GM21515 (cell line): ENCODE measurements at regions not wholly inside any gene's neighbourhood (a gene's known extent, or its start where the extent isn't known, plus 50 kb on each side); places are given as distances from the start of the nearest gene placed in this dataset.
"Not testable (repeated sequence)": the region's sequence is repeated elsewhere in the genome, so short reads cannot be mapped to it uniquely, and the experiment has no call there.

Source experiments
- ATAC-seq: cut with Tn5 transposase; IDR thresholded peaks from one replicate; pipeline ENCODE4 v1.9.1; 2021; ENCODE audit not compliant: unreplicated experiment

DNA sequence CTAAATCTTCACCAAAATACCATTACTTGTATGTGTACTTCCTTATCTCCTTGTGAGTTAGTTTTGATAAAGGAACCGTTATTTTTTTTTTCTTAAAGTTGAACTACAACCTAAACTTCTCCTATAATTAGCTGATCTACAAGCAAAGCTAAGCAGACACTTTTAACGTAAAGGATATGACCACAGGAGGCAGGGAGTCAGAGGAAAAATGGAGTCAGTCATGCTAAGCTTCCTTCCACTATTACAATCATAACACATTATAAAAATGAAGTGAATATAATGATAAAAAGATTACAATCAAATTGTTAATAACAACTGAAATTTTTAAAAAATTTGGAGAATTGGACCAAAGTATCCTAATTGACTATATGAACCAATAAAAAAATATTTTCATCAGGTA, 892.6 kb downstream of the KCNT2 start:
- no peak for ATAC-seq

DNA sequence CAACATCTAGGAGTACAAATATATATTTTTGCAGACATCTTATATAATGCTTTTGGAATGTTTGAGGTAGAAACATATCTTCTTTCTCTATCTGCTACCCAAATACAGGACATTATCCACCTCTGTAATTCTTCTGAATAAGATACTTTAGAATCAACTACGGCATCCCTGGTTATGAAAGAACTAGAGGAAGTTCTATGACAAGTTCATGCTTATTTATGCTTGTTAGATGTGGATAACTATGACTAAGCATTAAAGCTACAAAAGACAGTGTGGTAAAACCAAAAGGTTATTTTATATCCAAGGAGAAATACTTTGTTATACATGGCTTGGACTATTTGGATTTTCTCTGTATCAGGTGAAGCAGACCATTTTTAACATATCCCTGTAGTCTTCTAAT, 894.0 kb downstream of the KCNT2 start:
- no peak for ATAC-seq

DNA sequence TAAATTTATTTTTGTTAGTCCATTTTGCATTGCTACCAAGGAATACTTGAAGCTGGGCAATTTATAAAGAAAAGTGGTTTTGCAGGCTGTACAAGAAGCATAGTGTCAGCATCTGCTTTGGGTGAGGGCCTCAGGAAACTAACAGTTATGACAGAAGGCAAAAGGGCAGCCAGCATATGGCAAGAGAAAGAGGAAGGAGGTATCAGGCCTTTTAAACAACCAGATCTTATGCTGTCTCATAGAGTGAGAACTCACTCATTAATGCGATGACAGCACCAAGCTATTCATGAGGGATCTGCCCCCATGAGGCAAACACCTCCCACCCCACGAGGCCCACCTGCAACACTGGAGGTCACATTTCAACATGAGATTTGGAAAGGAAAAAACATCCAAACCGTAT, 898.4 kb downstream of the KCNT2 start:
- no peak for ATAC-seq

DNA sequence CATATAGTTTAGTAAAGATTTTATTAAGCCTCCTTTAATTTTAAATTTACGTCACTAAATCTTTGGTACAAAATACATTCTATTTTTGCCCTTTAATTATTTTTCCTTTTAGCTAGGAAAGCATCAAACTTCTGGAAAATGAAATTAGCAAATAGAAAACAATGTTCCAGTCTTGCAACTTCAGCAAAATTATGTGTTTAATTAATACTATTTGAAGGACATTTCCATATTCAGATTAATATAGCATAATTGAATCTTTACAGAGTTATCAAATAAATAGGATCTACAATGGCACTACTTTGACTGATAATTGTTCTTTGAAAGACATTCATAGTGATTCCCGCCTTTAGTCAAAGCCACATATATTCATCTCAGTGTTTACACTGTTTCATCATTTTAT, 904.2 kb downstream of the KCNT2 start:
- no peak for ATAC-seq

DNA sequence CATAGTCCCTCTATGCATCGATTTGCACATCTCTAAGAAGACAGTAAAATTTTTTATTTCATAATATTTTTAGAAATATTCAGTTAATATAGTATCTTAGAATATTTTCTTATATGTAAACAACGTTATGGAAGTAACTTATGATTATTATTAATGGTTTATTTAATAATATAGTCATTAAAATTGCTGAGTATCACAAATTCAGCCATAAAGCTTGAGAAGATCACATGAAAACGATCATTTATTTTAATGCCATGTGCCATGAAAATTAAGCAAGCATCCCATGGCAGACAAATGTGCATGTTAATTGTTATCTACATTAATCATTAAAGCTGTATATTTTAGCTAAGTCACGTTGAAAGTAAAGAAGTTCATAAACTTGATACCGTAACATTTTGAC, 907.1 kb downstream of the KCNT2 start:
- ATAC-seq: no peak

DNA sequence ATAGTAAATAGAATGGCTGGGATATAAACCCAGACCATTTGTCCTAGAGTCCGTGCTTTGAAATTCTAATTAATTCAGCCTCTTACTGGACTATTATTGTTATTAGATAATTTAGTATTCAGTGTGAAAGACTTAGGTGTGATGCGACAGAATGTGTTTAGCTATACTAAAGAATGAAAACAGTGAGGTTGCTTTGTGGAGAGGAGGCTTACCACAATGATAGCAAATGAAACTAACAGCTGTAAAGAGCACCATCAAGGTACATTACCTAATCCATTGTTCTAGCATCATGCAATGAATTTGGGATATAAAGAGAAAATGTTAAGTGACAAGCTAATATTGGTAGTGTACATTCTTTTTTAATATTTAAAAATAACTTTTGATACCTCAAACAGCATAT, 911.1 kb downstream of the KCNT2 start:
- ATAC-seq: peak; percentile 62

DNA sequence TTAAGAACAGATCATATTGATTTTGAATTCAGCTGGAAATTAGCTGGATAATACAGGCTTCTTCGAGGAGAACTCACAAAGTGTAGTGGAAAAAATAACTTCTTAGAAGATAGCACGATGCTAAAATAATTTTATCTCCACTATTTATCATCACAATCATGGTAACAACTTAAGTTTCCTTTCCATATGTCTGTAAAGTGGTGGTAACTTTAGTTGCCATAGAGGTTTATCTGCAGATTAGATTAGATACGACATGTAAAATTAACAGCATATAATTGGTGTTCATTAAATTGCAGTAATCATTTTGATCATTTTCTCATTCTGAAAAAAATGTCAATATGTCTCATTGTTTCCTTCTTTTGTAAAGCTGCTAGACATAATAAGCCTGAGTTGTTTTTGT, 921.5 kb downstream of the KCNT2 start:
- ATAC-seq: no peak

DNA sequence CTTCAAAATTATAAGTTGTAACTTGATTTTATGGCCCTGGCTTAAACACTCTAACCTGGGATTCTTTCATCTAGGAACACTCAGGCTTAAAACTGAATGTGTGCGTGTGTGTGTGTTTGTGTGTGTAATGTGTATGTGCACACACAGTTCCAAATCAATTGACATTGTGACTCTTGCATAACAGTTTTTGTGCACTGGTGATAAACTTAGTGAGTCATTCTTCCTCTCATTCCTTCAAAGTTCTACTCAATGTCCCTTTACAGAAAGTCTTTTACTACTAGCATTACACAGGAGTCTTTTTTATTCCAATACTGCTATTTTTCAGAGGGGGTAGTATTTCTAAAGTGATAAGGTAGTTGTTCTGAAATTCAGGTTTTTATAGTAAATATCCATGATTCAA, 943.6 kb downstream of the KCNT2 start:
- no peak for ATAC-seq

DNA sequence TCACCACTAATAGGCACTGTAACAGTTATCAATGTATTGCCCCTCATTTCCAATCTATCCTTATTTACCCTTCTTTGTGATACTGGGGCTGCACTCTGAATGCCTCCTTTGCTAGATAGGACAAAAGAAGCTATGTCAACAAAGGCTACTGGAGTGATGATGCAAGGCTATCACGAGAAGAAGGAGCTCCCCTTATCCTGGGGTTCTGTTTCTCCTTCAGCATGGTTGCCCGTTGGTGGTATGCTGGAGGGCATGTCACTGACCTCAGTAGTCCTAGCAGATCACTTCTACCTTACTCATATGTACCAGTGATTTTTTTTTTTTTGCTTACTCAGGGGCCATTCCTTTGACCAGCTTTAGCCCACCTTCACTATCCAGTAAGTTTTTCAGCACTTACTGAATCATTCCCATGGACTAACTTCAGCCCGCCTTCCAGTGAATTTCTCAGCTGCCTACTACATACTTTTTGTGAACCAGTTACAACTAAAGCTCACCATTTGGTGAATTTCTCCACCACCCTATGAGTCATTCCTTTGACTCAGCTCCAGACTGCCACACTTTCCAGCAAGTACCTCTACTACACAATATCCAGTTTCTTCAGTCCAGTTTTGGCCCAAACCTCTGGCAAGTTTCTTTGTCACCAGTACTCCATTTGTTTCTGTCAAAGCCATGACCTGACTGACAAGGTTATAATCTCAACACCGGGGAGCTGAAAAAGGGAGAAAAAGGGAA, 944.5 kb downstream of the KCNT2 start:
- no peak for ATAC-seq

DNA sequence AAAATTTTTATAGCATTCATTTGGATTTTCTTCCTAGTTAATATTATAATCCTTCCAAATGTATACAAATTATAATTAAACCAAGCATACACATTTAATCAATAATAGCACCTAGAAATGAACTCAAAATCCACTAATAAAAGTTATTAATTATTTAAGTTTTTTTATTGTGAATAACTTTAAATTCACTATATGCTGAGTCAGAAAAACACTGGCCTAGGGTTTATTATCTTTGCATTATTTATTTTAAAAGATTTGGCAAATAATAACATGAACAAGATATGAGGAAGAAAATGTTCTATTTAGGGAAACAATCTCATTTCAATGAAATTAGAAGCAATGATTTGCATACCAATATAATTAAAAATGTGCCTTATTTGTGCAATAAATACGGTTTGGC, 951.5 kb downstream of the KCNT2 start:
- ATAC-seq: no peak

DNA sequence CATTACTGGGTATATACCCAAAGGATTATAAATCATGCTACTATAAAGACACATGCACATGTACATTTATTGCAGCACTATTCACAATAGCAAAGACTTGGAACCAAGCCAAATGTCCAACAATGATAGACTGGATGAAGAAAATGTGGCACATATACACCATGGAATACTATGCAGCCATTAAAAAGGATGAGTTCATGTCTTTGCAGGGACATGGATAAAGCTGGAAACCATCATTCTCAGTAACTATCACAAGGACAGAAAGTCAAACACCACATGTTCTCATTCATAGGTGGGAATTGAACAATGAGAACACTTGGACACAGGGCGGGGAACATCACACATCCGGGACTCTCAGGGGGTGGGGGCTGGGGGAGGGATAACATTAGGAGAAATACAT, 959.4 kb downstream of the KCNT2 start:
- not testable (repeated sequence) for ATAC-seq

DNA sequence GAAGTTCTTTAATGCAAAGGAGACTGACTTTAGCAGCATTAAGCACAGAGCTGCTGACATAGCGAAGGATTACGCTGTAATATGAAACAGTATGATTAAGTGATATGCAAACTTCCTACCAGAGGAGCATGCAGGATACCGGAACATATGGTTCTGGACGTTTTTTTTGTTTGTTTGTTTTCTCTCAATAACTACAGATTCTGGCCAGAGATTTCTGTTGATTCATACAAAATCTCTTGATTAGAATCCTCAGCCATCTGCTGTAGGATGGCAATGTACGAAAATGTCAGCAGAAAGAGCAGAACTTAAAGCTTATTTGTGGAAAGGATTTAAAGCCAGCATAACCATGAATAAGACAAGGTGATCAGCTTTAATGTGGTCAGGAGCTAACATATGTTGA, 970.7 kb downstream of the KCNT2 start:
- no peak for ATAC-seq

DNA sequence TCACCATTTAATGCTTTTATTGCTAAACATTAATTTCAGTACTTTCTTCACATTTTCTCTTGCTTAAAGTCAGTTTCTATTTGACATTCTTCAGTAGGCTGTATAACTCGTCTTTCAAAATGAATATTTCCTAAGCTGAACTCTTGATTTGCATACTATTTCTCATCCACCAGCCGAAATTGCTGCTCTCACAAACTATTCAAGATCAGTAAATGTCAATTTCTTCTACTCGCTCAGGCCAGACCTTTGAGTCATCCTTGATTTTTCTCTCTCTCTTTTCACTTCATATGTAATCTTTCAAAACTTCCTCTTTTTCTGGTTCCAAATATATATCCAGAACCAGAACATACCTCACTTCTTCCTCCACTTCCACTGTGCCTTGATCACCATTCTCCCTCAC, 990.0 kb downstream of the KCNT2 start:
- no peak for ATAC-seq

DNA sequence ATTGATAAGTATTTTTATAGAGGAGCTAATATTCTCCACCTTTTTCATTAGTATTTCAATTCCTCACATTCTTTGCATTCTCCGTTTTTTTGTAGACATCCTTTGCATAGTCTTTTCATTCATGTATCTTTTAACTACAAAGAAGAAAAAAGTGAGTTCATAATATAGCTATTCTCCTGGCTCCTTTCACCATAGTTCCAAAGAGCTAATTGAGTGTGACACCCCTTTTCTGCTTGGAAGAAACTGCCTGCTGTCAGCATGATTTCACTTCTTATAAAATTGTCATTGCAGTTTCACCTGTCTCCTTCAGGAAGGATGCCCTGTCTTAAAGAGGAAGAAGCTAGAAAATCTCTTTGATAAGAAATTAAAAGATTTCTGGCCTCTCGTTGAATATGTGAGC, 991.1 kb downstream of the KCNT2 start:
- no peak for ATAC-seq

DNA sequence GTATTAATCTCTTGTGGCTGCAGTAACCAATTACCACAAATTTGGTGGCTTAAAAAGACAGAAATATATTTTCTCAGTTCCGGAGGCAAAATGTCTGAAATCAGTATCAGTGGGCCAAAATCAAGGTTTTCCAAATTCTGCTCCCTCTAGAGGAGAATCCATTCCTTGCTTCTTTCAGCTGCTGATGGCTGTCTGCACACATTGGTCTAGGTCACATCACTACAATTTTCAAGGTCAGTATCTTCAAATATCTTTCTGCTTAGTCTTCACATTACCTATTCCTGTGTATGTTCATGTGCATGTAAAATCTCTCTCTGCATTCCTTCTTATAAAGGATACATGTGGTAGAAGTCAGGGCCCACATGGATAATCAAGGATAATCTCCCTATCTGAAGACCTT, 999.4 kb downstream of the KCNT2 start:
- no peak for ATAC-seq

DNA sequence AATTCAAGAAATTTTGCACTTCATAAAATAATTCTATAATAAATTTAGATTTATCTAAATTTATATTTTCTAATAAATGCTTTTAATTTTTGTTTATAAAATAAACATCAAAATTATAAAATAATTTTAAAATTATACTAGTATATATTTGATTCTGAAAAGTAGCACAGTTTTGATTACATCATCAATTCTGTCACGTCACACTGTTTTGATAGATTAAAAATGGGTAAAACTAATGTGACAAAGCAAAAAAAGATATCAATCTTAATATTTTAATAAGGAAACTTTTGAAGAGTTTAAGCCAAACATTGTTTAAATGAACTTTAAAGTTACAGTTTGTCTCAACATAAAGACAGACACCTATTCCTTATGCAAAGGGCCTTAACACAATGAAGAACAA, 1001.8 kb downstream of the KCNT2 start:
- no peak for ATAC-seq

DNA sequence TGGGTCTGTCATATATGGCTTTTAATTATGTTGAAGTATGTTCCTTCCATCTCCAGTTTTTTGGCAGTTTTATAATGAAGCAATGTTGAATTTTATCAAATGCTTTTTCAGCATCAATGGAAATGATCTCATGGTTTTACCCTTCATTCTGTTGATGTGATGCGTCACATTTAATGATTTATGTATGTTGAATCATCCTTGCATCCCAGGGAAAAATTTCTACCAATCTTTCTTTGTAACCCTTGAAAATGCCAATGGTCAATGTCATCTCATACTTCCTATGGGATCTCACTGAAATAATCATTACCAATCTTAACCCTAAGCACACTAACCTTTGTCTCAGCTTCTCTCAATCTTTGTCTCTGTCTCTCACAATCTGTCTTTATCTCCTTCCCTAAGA, 1004.0 kb downstream of the KCNT2 start:
- ATAC-seq: no peak

DNA sequence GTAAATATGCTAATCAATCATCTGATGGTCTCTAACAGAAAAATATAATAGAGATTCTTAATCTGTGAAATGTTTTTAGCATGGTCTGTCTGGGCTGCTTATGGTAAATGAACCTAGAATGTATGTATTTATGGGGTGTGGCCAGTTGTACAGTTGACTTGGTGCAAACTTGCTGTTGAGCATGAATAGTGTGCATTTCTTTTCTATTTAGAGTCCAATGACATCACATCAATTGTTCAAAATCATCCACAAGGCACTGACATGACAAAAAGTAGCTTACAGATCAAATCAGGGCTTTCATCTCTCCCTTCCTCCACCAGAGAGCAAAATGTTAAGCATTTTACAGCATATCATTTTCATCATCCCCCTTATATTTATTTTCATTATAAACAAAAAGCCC, 1010.3 kb downstream of the KCNT2 start:
- ATAC-seq: no peak

DNA sequence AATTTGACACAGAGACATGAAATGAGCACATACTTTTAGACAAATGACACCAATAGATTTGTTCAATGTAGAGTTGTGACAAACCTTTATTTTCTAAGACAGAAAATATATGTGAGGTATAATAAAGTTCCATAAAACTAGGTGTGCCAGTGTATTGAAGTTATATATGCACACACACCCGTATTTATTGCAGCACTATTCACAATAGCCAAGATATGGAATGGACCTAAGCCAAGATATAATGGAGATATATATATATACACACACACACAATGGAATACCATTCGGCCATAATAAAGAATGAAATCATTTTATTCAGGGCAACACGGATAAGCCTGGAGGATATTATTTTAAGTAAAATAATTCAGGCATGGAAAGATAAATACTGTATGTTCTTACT, 1013.5 kb downstream of the KCNT2 start:
- ATAC-seq: no peak

DNA sequence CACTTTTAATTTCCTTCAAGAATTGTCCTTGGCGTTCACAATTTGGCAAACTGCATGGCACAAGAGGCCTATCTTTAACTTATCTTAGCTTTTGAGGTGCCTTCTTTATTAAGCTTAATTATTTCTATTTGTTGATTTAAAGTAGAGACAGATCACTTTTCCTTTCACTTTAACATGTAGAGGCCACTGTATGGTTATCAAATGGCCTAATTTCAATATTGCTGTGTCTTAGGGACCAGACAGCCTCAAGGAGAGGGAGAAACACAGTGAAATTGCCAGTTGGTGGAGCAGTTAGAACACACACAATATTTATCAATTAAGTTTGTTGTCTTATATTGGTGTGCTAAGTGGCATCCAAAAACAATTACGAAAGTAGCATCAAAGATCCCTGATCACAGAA, 1013.9 kb downstream of the KCNT2 start:
- no peak for ATAC-seq

DNA sequence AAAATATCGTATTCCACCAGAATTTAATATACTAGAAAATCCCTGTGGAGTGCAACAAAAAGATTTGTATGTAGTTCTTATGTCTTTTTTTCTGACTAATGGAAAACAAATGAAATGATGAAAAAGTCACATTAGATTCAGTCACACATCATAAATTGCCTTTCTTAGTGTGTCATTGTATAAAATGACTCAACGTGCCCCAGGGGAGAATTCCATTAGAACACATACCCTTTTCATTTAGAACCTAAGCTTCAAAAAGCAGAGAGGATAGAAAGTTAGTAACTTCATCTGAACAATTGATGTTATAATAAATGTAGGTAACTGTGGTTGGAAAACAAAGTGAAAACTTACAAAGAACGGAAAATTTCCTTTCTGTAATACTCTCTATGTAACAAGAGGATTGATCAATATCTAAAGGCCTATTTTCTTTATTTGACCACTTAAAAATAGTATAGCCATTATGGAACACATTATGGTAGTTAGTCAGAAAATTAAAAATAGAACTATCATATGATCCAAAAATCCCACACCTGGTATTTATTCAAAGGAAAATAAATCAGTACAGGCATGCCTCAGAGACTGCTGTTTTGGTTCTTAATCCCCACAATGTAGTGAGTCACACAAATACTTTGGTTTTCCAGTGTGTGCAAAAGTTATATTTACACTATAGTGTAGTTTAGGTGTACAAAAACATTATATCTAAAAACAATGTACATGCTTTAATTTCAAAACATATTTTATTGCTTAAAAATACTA, 1016.1 kb downstream of the KCNT2 start:
- no peak for ATAC-seq

DNA sequence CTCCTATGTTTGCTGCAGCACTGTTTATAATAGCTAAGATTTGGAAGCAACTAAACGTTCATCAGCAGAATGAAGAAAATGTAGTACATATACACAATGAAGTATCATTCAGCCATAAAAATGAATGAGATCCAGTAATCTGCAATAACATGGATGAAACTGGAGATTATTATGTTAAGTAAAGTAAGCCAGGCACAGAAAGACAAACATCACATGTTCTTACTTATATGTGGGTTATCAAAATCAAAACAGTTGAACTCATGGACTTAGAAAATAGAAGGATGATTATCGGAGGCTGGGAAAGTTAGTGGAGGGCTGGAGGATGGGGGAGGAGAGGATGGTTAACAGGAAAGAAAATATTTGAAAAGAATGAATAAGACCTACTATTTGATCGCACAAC, 1017.6 kb downstream of the KCNT2 start:
- no peak for ATAC-seq
